ENCODE measurements at regions not wholly inside any gene's neighbourhood (a gene's known extent, or its start where the extent isn't known, plus 50 kb on each side); places are given as distances from the start of the nearest gene placed in this dataset.

GRCh38 chr18:78892177-78892576, 87.4 kb upstream of the SALL3 start:
- TF ChIP-seq CTCF (IDR thresholded peaks at IDR 0.05; ENCODE audit: low read depth, low read length), result no peak
- DNase-seq, result no peak
- Histone ChIP-seq H3K4me3 (ENCODE audit: low read depth, low read length) (no peak overlapping the region), H3K4me1 (no peaks in the 10 kb centered on the region), H3K27me3 (no peaks in the 10 kb centered on the region), H3K9me3 (no peaks in the 10 kb centered on the region), H3K36me3 (no peaks in the 10 kb centered on the region)

GRCh38 chr18:78892721-78893120, 86.9 kb upstream of the SALL3 start:
- TF ChIP-seq CTCF (IDR thresholded peaks at IDR 0.05; ENCODE audit: low read depth, low read length), result no peak
- H3K27me3 ChIP-seq, result no peaks in the 10 kb centered on the region
- DNase-seq, result no peak
- no peaks in the 10 kb centered on the region for H3K36me3 ChIP-seq
- no peaks in the 10 kb centered on the region for H3K4me1 ChIP-seq
- no peak overlapping the region for H3K4me3 ChIP-seq (ENCODE audit: low read depth, low read length)
- H3K9me3 ChIP-seq, result no peaks in the 10 kb centered on the region

- no peaks in the 10 kb centered on the region for H3K9me3 ChIP-seq
- TF ChIP-seq CTCF (IDR thresholded peaks at IDR 0.05; ENCODE audit: low read depth, low read length), result no peak
- no peak for DNase-seq
- no peaks in the 10 kb centered on the region for H3K27me3 ChIP-seq
- H3K4me1 ChIP-seq, result no peaks in the 10 kb centered on the region
- no peaks in the 10 kb centered on the region for H3K36me3 ChIP-seq
- H3K4me3 ChIP-seq (ENCODE audit: low read depth, low read length), result no peak overlapping the region
Observed at GRCh38 chr18:78893281-78894032, 86.2 kb upstream of the SALL3 start.

- H3K27me3 ChIP-seq, result no peaks in the 10 kb centered on the region
- H3K9me3 ChIP-seq, result no peaks in the 10 kb centered on the region
- no peak for TF ChIP-seq CTCF (IDR thresholded peaks at IDR 0.05; ENCODE audit: low read depth, low read length)
- H3K4me3 ChIP-seq (ENCODE audit: low read depth, low read length), result no peak overlapping the region
- DNase-seq, result no peak
- H3K4me1 ChIP-seq, result no peaks in the 10 kb centered on the region
- no peaks in the 10 kb centered on the region for H3K36me3 ChIP-seq
Observed at GRCh38 chr18:78894033-78894305, 85.6 kb upstream of the SALL3 start.

GRCh38 chr18:78895207-78896001, 84.2 kb upstream of the SALL3 start:
- no peak for DNase-seq
- no peak for TF ChIP-seq CTCF (IDR thresholded peaks at IDR 0.05; ENCODE audit: low read depth, low read length)
- Histone ChIP-seq H3K36me3 (no peaks in the 10 kb centered on the region), H3K9me3 (no peaks in the 10 kb centered on the region), H3K4me1 (no peaks in the 10 kb centered on the region), H3K27me3 (no peaks in the 10 kb centered on the region), H3K4me3 (ENCODE audit: low read depth, low read length) (no peak overlapping the region)

All from BE2C (cell line).